ENCODE measurements at regions not wholly inside any gene's neighbourhood (a gene's known extent, or its start where the extent isn't known, plus 50 kb on each side); places are given as distances from the start of the nearest gene placed in this dataset.

DNA sequence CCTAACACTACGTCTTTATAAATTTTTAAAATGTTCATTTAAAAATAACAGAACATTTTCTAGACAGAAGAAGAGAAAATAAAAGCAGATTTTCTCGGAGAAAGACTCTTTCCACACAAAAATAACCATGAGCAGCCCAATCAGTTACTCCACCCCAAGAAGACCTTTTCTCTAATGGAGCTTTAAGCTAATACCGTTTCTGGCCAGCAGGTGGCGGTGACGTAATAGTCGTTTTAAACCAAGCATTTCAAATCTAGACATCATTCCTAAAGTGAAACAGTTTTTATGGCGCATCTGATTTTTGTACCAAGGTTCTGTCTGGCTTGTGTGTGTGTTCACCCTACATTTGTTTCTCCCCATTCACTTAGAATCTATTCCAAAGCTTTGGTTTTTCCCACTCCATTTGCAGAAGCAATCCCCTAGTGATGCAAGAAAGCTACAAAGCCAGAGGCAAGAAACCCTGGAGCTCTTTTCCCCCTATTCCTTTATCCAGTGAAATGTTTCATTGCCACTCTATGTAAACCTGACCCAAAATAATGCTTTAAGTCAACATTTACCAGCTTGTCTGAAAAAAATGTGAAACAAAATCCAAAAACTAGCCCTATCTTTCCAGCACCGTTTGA is 336.7 kb upstream of the IGF1R start:
- TF ChIP-seq POLR2AphosphoS5 (IDR thresholded peaks at IDR 0.05; ENCODE audit: borderline replicate concordance, low read depth, low read length) (no peak), EZH2 (IDR thresholded peaks at IDR 0.05) (no peak), FOXP2 (optimal IDR thresholded peaks at IDR 0.05; ENCODE audit: control extremely low read depth, extremely low read length, insufficient read depth) (no peak)
